ENCODE measurements at regions not wholly inside any gene's neighbourhood (a gene's known extent, or its start where the extent isn't known, plus 50 kb on each side); places are given as distances from the start of the nearest gene placed in this dataset.

DNA sequence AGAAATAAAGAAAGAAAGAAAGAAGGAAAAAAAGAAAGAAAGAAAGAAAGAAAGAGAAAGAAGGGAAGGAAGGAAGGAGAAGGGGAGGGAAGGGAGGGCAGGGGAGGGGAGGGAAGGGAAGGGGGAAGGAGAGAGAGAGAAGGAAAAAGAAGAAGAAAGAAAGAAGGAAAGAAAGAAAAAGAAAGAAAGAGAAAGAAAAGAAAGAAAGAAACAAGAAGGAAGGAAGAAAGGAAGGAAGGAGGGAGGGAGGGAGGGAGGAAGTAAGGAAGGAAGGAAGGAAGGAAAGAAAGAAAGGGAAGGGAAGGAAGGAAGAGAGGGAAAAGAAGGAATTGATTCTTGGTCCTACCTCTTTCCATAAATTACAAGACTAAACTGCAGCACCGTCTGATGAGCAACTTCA lies 186.1 kb downstream of the URB2 start:
- DNase-seq (ENCODE audit: low spot score): no peak

DNA sequence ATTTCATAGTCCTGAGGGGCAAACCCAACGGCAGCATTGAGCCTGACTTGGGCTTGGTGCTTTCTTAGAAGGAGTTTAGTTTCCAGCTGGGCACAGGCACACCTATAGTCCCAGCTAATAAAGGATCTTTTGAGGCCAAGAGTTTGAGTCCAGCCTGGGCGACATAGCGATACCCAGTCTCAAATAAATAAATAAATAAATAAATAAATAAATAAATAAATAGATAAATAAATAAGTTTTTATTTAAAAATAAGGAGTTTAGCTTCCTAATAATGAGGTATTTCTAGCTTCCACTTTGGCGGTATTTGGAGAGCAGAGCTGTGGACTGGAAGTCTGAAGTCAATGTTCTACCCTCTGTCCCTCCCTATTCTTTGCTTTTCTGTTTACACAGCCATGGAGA lies 186.6 kb downstream of the URB2 start:
- DNase-seq (ENCODE audit: low spot score): no peak
- peaks cover 13% of the 10 kb centered on the region for H3K4me1 Mint-ChIP-seq (ENCODE audit: unreplicated experiment)
- peaks cover 15% of the 10 kb centered on the region for H3K9me3 Mint-ChIP-seq (ENCODE audit: unreplicated experiment)
- H3K27me3 Mint-ChIP-seq (ENCODE audit: unreplicated experiment): peaks cover 3% of the 10 kb centered on the region
- no peak overlapping the region for H3K27ac Mint-ChIP-seq (ENCODE audit: unreplicated experiment)
- peaks cover 3% of the 10 kb centered on the region for H3K36me3 Mint-ChIP-seq (ENCODE audit: low read depth, unreplicated experiment)
- TF ChIP-seq, protein P1, sequence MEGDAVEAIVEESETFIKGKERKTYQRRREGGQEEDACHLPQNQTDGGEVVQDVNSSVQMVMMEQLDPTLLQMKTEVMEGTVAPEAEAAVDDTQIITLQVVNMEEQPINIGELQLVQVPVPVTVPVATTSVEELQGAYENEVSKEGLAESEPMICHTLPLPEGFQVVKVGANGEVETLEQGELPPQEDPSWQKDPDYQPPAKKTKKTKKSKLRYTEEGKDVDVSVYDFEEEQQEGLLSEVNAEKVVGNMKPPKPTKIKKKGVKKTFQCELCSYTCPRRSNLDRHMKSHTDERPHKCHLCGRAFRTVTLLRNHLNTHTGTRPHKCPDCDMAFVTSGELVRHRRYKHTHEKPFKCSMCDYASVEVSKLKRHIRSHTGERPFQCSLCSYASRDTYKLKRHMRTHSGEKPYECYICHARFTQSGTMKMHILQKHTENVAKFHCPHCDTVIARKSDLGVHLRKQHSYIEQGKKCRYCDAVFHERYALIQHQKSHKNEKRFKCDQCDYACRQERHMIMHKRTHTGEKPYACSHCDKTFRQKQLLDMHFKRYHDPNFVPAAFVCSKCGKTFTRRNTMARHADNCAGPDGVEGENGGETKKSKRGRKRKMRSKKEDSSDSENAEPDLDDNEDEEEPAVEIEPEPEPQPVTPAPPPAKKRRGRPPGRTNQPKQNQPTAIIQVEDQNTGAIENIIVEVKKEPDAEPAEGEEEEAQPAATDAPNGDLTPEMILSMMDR (IDR thresholded peaks at IDR 0.05; ENCODE audit: unreplicated experiment): no peak
- no peak overlapping the region for H3K4me3 Mint-ChIP-seq (ENCODE audit: unreplicated experiment)

More for the DNA sequence above, 186.1 kb downstream of the URB2 start:
- TF ChIP-seq, protein P1 (IDR thresholded peaks at IDR 0.05; ENCODE audit: unreplicated experiment): no peak
- no peak overlapping the region for H3K4me3 Mint-ChIP-seq (ENCODE audit: unreplicated experiment)
- H3K9me3 Mint-ChIP-seq (ENCODE audit: unreplicated experiment): peaks cover 15% of the 10 kb centered on the region
- H3K4me1 Mint-ChIP-seq (ENCODE audit: unreplicated experiment): peaks cover 13% of the 10 kb centered on the region
- H3K27ac Mint-ChIP-seq (ENCODE audit: unreplicated experiment): no peak overlapping the region
- peaks cover 3% of the 10 kb centered on the region for H3K36me3 Mint-ChIP-seq (ENCODE audit: low read depth, unreplicated experiment)
- H3K27me3 Mint-ChIP-seq (ENCODE audit: unreplicated experiment): peaks cover 3% of the 10 kb centered on the region

DNA sequence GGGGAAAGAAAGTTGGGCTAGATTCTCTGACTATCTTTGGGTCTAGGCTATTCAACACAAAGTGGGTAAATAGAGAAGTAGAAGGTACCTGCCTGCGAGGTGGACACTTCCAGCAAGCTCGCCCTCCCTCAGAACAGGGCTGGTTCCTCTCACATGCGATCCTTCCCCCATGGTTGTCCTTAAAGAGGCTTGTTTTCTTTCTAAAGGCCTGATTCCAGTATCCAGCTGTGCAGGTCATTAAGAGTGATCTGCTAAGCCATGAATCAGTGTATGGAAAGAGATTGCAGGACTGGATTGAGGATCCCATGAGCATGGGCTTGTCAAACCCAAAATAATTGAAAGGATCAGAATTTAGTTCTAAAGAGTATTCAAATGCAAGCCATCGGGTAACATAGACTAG lies 189.0 kb downstream of the URB2 start:
- Mint-ChIP-seq H3K4me1 (ENCODE audit: unreplicated experiment) (peaks cover 13% of the 10 kb centered on the region), H3K27ac (ENCODE audit: unreplicated experiment) (no peak overlapping the region), H3K36me3 (ENCODE audit: low read depth, unreplicated experiment) (peaks cover 2% of the 10 kb centered on the region), H3K4me3 (ENCODE audit: unreplicated experiment) (no peak overlapping the region), H3K27me3 (ENCODE audit: unreplicated experiment) (peaks cover under 1% of the 10 kb centered on the region), H3K9me3 (ENCODE audit: unreplicated experiment) (peaks cover 7% of the 10 kb centered on the region)
- DNase-seq (ENCODE audit: low spot score): no peak
- TF ChIP-seq, protein P1 (IDR thresholded peaks at IDR 0.05; ENCODE audit: unreplicated experiment): no peak

DNA sequence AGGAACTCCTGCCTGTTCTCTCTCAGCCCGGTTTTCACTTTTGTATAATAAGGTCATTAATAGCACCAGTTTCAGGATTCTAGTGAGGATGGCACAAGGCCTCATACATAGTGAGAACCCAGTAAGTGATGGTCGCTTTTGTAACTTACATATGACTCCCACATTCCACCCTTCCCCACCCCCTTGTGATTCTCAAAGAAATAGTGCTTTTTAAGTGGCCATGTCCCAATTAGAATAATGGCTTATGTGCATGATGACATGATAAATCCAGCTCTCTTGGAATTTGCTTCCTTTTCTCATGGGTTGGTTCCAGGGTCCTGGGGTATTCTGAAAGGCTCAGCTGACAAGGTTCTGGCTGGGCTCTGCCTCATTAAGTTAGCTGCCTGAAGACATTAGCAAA lies 189.9 kb downstream of the URB2 start:
- TF ChIP-seq, protein P1 (IDR thresholded peaks at IDR 0.05; ENCODE audit: unreplicated experiment): no peak
- Mint-ChIP-seq H3K36me3 (ENCODE audit: low read depth, unreplicated experiment) (no peaks in the 10 kb centered on the region), H3K27me3 (ENCODE audit: unreplicated experiment) (no peaks in the 10 kb centered on the region), H3K27ac (ENCODE audit: unreplicated experiment) (no peak overlapping the region), H3K4me1 (ENCODE audit: unreplicated experiment) (peaks cover 13% of the 10 kb centered on the region), H3K4me3 (ENCODE audit: unreplicated experiment) (no peak overlapping the region), H3K9me3 (ENCODE audit: unreplicated experiment) (peaks cover 2% of the 10 kb centered on the region)
- DNase-seq (ENCODE audit: low spot score): no peak

DNA sequence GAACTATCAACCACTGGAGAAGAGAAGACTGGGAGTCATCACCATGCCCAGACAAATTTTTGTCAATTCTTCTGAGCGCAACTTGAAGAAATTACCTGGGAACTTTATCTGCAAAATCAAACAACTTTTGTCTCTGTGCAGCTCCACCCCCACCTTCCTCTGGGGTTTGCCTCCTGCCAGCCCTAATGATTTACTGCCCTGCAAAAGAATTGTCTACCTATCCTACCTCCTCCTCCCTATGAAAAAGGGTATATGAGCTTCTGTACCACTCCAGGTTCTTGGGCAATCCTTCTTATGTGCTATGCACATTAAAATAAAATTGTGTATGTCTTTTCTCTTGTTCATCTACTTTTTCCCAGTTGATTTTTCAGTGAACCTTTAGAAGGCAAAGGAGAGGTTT lies 191.9 kb downstream of the URB2 start:
- Mint-ChIP-seq H3K36me3 (ENCODE audit: low read depth, unreplicated experiment) (no peaks in the 10 kb centered on the region), H3K9me3 (ENCODE audit: unreplicated experiment) (no peaks in the 10 kb centered on the region), H3K4me3 (ENCODE audit: unreplicated experiment) (no peak overlapping the region), H3K4me1 (ENCODE audit: unreplicated experiment) (peaks cover 13% of the 10 kb centered on the region), H3K27me3 (ENCODE audit: unreplicated experiment) (no peaks in the 10 kb centered on the region), H3K27ac (ENCODE audit: unreplicated experiment) (no peak overlapping the region)
- no peak for DNase-seq (ENCODE audit: low spot score)
- TF ChIP-seq, protein P1 (IDR thresholded peaks at IDR 0.05; ENCODE audit: unreplicated experiment): no peak
